Osteocyte (in vitro differentiated cells): ENCODE measurements at regions not wholly inside any gene's neighbourhood (a gene's known extent, or its start where the extent isn't known, plus 50 kb on each side); places are given as distances from the start of the nearest gene placed in this dataset.

ENCODE experiments used
- DNase-seq: peaks from one replicate; pipeline ENCODE4 v3.0.0; 2021; ENCODE audit warnings: mixed read lengths; ENCODE audit not compliant: unreplicated experiment; ENCODE audit errors: extremely low spot score
- H3K27ac Mint-ChIP-seq: one replicate; pipeline ENCODE4 v1.8.0; 2021; ENCODE audit warnings: mild to moderate bottlenecking, mixed read lengths; ENCODE audit not compliant: unreplicated experiment
- H3K27me3 Mint-ChIP-seq: one replicate; pipeline ENCODE4 v1.8.0; 2021; ENCODE audit warnings: mixed read lengths; ENCODE audit not compliant: unreplicated experiment
- H3K36me3 Mint-ChIP-seq: one replicate; pipeline ENCODE4 v1.8.0; 2021; ENCODE audit warnings: mixed read lengths; ENCODE audit not compliant: unreplicated experiment
- H3K4me1 Mint-ChIP-seq: one replicate; pipeline ENCODE4 v1.8.0; 2021; ENCODE audit warnings: mixed read lengths; ENCODE audit not compliant: unreplicated experiment
- H3K4me3 Mint-ChIP-seq: one replicate; pipeline ENCODE4 v1.8.0; 2021; ENCODE audit warnings: mild to moderate bottlenecking, moderate library complexity, mixed read lengths; ENCODE audit not compliant: unreplicated experiment
- H3K9me3 Mint-ChIP-seq: one replicate; pipeline ENCODE4 v1.8.0; 2021; ENCODE audit warnings: mixed read lengths; ENCODE audit not compliant: unreplicated experiment
- TF ChIP-seq, protein P1 (sequence below): fragments of 200-600 bp; sonication (generic); IDR thresholded peaks from 2 replicates; pipeline ENCODE4 v1.5.0; 2021; ENCODE audit warnings: antibody characterized with exemption, mild to moderate bottlenecking, moderate library complexity

DNA sequence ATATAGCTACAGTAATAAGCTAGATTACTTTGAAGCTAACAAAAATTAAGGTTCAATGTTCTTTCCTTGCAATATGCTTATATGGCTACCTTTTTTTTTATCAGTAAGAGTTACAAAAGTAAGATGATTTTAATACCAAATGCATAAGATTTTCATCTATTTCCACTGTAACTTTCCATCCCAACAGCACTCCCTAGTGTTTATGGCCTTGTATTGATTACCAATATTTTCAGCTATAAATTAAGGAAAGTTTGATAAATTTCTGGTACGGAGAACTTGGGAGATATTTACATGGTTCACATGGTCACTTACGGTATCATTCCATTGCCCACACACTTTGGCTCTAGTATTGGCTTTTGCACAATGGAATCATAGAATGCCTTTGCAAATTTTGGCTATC is 448.9 kb upstream of the PABPC4L start:
- Mint-ChIP-seq H3K4me1 (no peaks in the 10 kb centered on the region), H3K9me3 (no peaks in the 10 kb centered on the region), H3K4me3 (no peak overlapping the region), H3K27me3 (no peaks in the 10 kb centered on the region), H3K36me3 (no peaks in the 10 kb centered on the region), H3K27ac (no peak overlapping the region)
- TF ChIP-seq, protein P1, sequence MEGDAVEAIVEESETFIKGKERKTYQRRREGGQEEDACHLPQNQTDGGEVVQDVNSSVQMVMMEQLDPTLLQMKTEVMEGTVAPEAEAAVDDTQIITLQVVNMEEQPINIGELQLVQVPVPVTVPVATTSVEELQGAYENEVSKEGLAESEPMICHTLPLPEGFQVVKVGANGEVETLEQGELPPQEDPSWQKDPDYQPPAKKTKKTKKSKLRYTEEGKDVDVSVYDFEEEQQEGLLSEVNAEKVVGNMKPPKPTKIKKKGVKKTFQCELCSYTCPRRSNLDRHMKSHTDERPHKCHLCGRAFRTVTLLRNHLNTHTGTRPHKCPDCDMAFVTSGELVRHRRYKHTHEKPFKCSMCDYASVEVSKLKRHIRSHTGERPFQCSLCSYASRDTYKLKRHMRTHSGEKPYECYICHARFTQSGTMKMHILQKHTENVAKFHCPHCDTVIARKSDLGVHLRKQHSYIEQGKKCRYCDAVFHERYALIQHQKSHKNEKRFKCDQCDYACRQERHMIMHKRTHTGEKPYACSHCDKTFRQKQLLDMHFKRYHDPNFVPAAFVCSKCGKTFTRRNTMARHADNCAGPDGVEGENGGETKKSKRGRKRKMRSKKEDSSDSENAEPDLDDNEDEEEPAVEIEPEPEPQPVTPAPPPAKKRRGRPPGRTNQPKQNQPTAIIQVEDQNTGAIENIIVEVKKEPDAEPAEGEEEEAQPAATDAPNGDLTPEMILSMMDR, result no peak
- no peak for DNase-seq

DNA sequence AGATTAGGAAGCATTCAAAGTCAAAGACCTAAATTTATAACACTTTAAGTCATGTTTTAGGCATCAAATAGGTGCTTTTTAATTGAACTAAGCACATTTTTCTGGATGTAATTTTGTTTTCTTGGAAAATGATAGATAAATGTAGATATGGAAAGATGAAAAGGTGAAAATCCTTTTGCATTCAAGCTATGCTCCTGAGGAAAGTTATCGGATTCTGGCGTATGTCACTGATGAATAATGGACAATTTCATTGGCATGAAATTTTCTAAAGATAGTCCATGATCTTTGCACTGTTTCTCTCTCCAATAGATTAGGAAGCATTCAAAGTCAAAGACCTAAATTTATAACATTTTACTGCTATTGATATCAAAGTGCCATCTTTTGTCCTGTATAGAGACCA is 444.2 kb upstream of the PABPC4L start:
- Mint-ChIP-seq H3K4me1 (no peaks in the 10 kb centered on the region), H3K36me3 (no peaks in the 10 kb centered on the region), H3K27me3 (no peaks in the 10 kb centered on the region), H3K9me3 (peaks cover 8% of the 10 kb centered on the region), H3K4me3 (no peak overlapping the region), H3K27ac (no peak overlapping the region)
- DNase-seq, result no peak
- TF ChIP-seq, protein P1, result no peak

DNA sequence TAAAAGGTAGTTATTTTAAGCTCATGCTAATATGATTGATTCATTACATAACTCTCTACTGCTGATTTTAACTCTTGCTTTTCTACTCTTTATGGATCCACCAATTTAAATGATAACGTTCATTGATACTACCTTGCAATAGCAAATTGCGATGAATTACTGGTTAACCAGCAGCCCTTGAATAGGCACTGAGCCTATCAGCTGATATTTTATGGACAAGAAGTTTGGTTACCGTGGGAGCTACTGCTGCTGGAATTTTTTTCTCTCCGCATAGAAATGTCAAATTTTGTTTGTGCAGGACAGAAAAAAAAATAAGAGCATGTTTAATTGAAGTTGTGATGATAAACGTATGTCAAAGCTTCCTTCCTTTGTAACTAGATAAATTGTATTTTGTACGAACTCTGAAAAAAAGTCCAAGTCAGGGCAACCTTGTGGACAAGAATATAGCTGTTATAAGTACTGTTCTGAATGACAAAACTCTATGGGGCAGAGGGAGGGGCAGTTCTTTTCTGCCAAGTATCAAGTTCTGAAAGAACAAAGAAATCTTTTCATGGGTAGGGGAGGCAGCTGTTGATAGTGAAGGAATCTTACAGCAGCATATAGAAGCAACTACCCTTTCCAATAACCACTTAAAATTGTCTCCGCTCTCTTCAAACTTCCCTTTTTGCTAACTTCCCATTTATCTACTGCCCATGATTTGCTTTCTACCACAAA is 434.9 kb upstream of the PABPC4L start:
- H3K27ac Mint-ChIP-seq, result no peak overlapping the region
- TF ChIP-seq, protein P1, result no peak
- no peak for DNase-seq
- no peaks in the 10 kb centered on the region for H3K36me3 Mint-ChIP-seq
- H3K27me3 Mint-ChIP-seq, result no peaks in the 10 kb centered on the region
- no peaks in the 10 kb centered on the region for H3K4me1 Mint-ChIP-seq
- H3K9me3 Mint-ChIP-seq, result no peaks in the 10 kb centered on the region
- H3K4me3 Mint-ChIP-seq, result no peak overlapping the region

DNA sequence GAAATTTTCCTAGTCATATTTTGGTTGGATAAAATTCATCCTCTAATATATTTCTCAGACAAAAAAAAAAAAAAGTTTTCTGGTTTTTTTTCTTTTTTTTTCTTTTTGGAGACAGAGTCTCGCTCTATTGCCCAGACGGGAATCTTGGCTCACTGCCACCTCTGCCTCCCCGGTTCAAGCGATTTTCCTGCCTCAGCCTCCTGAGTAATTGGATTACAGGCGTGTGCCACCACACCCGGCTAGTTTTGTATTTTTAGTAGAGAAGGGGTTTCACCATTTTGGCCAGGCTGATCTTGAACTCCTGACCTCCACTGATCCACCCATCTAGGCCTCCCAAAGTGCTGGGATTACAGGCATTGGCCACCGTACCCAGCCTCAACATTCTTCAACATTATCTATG is 432.7 kb upstream of the PABPC4L start:
- H3K4me3 Mint-ChIP-seq, result no peak overlapping the region
- TF ChIP-seq, protein P1, result no peak
- no peaks in the 10 kb centered on the region for H3K27me3 Mint-ChIP-seq
- no peaks in the 10 kb centered on the region for H3K36me3 Mint-ChIP-seq
- no peak overlapping the region for H3K27ac Mint-ChIP-seq
- no peaks in the 10 kb centered on the region for H3K9me3 Mint-ChIP-seq
- DNase-seq, result no peak
- H3K4me1 Mint-ChIP-seq, result no peaks in the 10 kb centered on the region

DNA sequence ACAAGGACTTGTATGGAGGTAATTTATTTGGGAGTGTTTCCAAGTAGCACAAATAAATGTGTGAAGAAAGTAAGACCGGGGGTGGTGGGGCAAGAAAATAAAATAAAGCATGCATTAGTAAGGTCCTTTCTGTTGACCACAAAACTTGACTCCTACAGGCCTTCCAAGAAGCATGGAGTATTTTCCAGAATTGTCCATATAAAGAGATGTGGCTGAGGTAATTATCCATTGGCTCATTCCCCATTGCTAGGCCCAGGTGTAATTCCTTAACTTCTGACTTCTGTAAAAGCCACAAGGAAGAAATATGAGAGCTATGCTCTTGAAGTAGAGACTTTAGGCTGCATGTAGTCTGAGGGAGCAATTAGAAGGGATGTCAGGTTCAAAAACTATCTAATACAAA is 430.5 kb upstream of the PABPC4L start:
- no peaks in the 10 kb centered on the region for H3K27me3 Mint-ChIP-seq
- H3K27ac Mint-ChIP-seq, result no peak overlapping the region
- no peak for DNase-seq
- H3K4me3 Mint-ChIP-seq, result no peak overlapping the region
- no peaks in the 10 kb centered on the region for H3K36me3 Mint-ChIP-seq
- H3K4me1 Mint-ChIP-seq, result no peaks in the 10 kb centered on the region
- H3K9me3 Mint-ChIP-seq, result no peaks in the 10 kb centered on the region
- TF ChIP-seq, protein P1, result no peak
